Endothelial cell of umbilical vein (primary cell): ENCODE measurements at regions not wholly inside any gene's neighbourhood (a gene's known extent, or its start where the extent isn't known, plus 50 kb on each side); places are given as distances from the start of the nearest gene placed in this dataset.

Source experiments
- BruUV-seq: library from RNA; stranded (reverse); fragments of 400-500 nt; replicated peaks from 2 replicates; lab custom pipeline; 2021; lab: Mats Ljungman, UMichigan
- CTCF ChIA-PET: fragments of 300-600, 350-600 bp; sonication (Branson Sonifier 250); formaldehyde crosslinking; loops from one replicate; lab custom pipeline; 2021; ENCODE audit warnings: antibody characterized with exemption, inconsistent platforms; lab: Charles Lee
- POLR2A ChIA-PET: fragments of 300-600, 350-600 bp; sonication (Branson Sonifier 250); formaldehyde crosslinking; loops from one replicate; lab custom pipeline; 2021; ENCODE audit warnings: antibody characterized with exemption, inconsistent platforms; lab: Charles Lee
- DNase-seq: peaks from one replicate; pipeline ENCODE4 v3.0.0-alpha.2; 2011; ENCODE audit warnings: low read depth, low spot score
- FAIRE-seq: peaks from 2 replicates; lab custom pipeline; 2011; peaks lifted over from hg19 to GRCh38; lab: Jason Lieb, UNC
- H2AFZ ChIP-seq: 2 replicates; pipeline ENCODE4 v1.6.0; 2012; ENCODE audit warnings: low read depth, low read length, control low read depth, inconsistent platforms
- H3K27ac ChIP-seq: 2 replicates; pipeline ENCODE4 v1.5.1; 2011; ENCODE audit warnings: low read depth, mild to moderate bottlenecking, control low read depth, low read length, moderate library complexity; ENCODE audit not compliant: insufficient read depth
- H3K27me3 ChIP-seq, 2 experiments: 2 replicates each; pipeline versions ENCODE4 v1.6.0 to v1.6.1; 2011; ENCODE audit warnings: low read length in 2 of 2, mixed read lengths in 1 of 2; ENCODE audit not compliant: control insufficient read depth in 2 of 2, insufficient read depth in 2 of 2
- H3K36me3 ChIP-seq, 2 experiments: 2 replicates in 1 of 2; 3 replicates in 1 of 2; pipeline ENCODE4 v1.5.1; 2011; ENCODE audit warnings: low read length in 2 of 2, mild to moderate bottlenecking in 1 of 2, moderate library complexity in 1 of 2; ENCODE audit not compliant: control insufficient read depth in 2 of 2, insufficient read depth in 2 of 2; ENCODE audit errors: extremely low read depth in 1 of 2
- H3K4me1 ChIP-seq: 3 replicates; pipeline ENCODE4 v1.5.1; 2011; ENCODE audit warnings: mild to moderate bottlenecking, low read length; ENCODE audit not compliant: control insufficient read depth, insufficient read depth; ENCODE audit errors: extremely low read depth
- H3K4me2 ChIP-seq: 2 replicates; pipeline ENCODE4 v1.6.1; 2011; ENCODE audit warnings: low read length, control low read depth, mixed read lengths; ENCODE audit not compliant: insufficient read depth
- H3K4me3 ChIP-seq, 3 experiments: fragments of 200-600 bp in 1 of 3; sonication (generic), shearing (Covaris generic) in 1 of 3; replicated peaks in 1 of 3; 2 replicates each; pipeline ENCODE4 v1.5.1; 2011 to 2016; ENCODE audit warnings: control low read depth in 3 of 3, low read length in 3 of 3, mild to moderate bottlenecking in 2 of 3, inconsistent platforms in 1 of 3, low read depth in 1 of 3, moderate library complexity in 1 of 3; ENCODE audit not compliant: insufficient read depth in 1 of 3
- H3K79me2 ChIP-seq: 2 replicates; pipeline ENCODE4 v1.6.0; 2012; ENCODE audit warnings: low read length, inconsistent platforms; ENCODE audit not compliant: control insufficient read depth, insufficient read depth
- H3K9ac ChIP-seq: replicated peaks from 2 replicates; pipeline ENCODE3; 2011; ENCODE audit warnings: low read length, control low read depth; ENCODE audit not compliant: insufficient read depth; ENCODE audit errors: extremely low read depth
- H3K9me1 ChIP-seq: replicated peaks from 3 replicates; pipeline ENCODE4 v1.6.0; 2011; ENCODE audit warnings: mild to moderate bottlenecking, low read length; ENCODE audit not compliant: control insufficient read depth, insufficient read depth; ENCODE audit errors: extremely low read depth
- H3K9me3 ChIP-seq: replicated peaks from 2 replicates; pipeline ENCODE4 v1.5.1; 2012; ENCODE audit warnings: low read length, inconsistent platforms; ENCODE audit not compliant: control insufficient read depth, insufficient read depth
- H4K20me1 ChIP-seq: replicated peaks from 2 replicates; pipeline ENCODE3; 2011; ENCODE audit warnings: mild to moderate bottlenecking, low read length; ENCODE audit not compliant: control insufficient read depth, insufficient read depth; ENCODE audit errors: extremely low read depth
- CTCF ChIP-seq, 2 donors: IDR thresholded peaks; 1 replicate in 1 of 2; 2 replicates in 1 of 2; pipeline ENCODE4 v1.5.1; 2011; ENCODE audit warnings: low read length in 2 of 2, mild to moderate bottlenecking in 2 of 2, moderate library complexity in 2 of 2, control low read depth in 1 of 2, inconsistent platforms in 1 of 2, low read depth in 1 of 2; ENCODE audit not compliant: insufficient read depth in 1 of 2; ENCODE audit errors: extremely low read depth in 1 of 2
- EZH2 ChIP-seq: IDR thresholded peaks from 2 replicates; pipeline ENCODE4 v1.6.1; 2012; ENCODE audit warnings: borderline replicate concordance, low read depth, mild to moderate bottlenecking, moderate library complexity, low read length, inconsistent platforms; ENCODE audit not compliant: severe bottlenecking
- FOS ChIP-seq: IDR thresholded peaks from 2 replicates; pipeline ENCODE4 v1.6.1; 2011; ENCODE audit warnings: mild to moderate bottlenecking, low read length, moderate library complexity, borderline replicate concordance; ENCODE audit not compliant: insufficient read depth
- GATA2 ChIP-seq: IDR thresholded peaks from 2 replicates; pipeline ENCODE4 v1.7.0; 2011; ENCODE audit warnings: low read depth, mild to moderate bottlenecking, moderate library complexity, mixed read lengths, low read length; ENCODE audit not compliant: insufficient read length, insufficient read depth
- MYC ChIP-seq: IDR thresholded peaks from one replicate; pipeline ENCODE4 v1.6.1; 2011; ENCODE audit warnings: mild to moderate bottlenecking, low read depth, low read length
- POLR2A ChIP-seq: IDR thresholded peaks from 2 replicates; pipeline ENCODE4 v1.6.1; 2012; ENCODE audit warnings: low read depth, mild to moderate bottlenecking, control low read depth, low read length
- POLR2AphosphoS5 ChIP-seq: IDR thresholded peaks from 2 replicates; pipeline ENCODE4 v1.6.1; 2012; ENCODE audit warnings: low read depth, mild to moderate bottlenecking, control low read depth, low read length, moderate library complexity; ENCODE audit not compliant: insufficient read depth
- dilution Hi-C: fragments of 300-500 bp; cut with MboI; formaldehyde crosslinking; loops from one replicate; pipeline ENCODE4 v1.15.0; 2019; ENCODE audit warnings: low sequenced_read_pairs; ENCODE audit not compliant: extremely low pct_ligation_motif_present
- intact Hi-C: fragments of 100-400 bp; cut with micrococcal nuclease; formaldehyde crosslinking; loops from one replicate; pipeline ENCODE4 v1.10.0; 2022
- TF ChIP-seq, protein P1 (sequence below): IDR thresholded peaks from 2 replicates; pipeline ENCODE4 v1.6.1; 2011; ENCODE audit not compliant: insufficient read depth, insufficient read length

- H3K27me3 ChIP-seq = peaks cover 0 to 3% of the 10 kb centered on the region in 2 experiments
- dilution Hi-C loops = no loop called here
Observed at GRCh38 chr1:36729716-36730510, 247.2 kb upstream of the CSF3R start.

More at GRCh38 chr1:36729716-36730510, 247.2 kb upstream of the CSF3R start:
- Histone ChIP-seq H3K9me3 (no peaks in the 10 kb centered on the region), H3K36me3 (no peaks in the 10 kb centered on the region), H3K9me1 (no peaks in the 10 kb centered on the region), H3K4me2 (no peak overlapping the region), H3K79me2 (no peaks in the 10 kb centered on the region), H3K4me3 (no peak overlapping the region), H4K20me1 (no peaks in the 10 kb centered on the region), H3K4me1 (no peaks in the 10 kb centered on the region), H3K9ac (no peak overlapping the region), H3K27ac (no peak overlapping the region), H2AFZ (no peak overlapping the region)
- TF ChIP-seq EZH2 (no peak), CTCF (IDR thresholded peaks at IDR 0.05; ENCODE audit: extremely low read depth in 1 of 2, insufficient read depth in 1 of 2, low read depth in 1 of 2, low read length in 2 of 2) (no peak), POLR2A (no peak), FOS (no peak), POLR2AphosphoS5 (no peak), GATA2 (no peak), MYC (no peak)
- TF ChIP-seq, protein P1, sequence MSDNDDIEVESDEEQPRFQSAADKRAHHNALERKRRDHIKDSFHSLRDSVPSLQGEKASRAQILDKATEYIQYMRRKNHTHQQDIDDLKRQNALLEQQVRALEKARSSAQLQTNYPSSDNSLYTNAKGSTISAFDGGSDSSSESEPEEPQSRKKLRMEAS = no peak
- no peak for FAIRE-seq
- DNase-seq = no peak
- ChIA-PET POLR2A (no interaction called here), CTCF (interaction anchor here (1.0 kb wide), 1 partner anchor 10 kb away, joined by 3 read pairs; no protein-coding TSS in a partner anchor)
- BruUV-seq = no TSS peak
- intact Hi-C loops = no loop called here
